H1 (cell line): ENCODE measurements at regions not wholly inside any gene's neighbourhood (a gene's known extent, or its start where the extent isn't known, plus 50 kb on each side); places are given as distances from the start of the nearest gene placed in this dataset.

Experiments used
- CTCF ChIA-PET: fragments of 300-600 bp; sonication (Branson Sonifier 250); formaldehyde crosslinking; loops from one replicate; lab custom pipeline; 2021; ENCODE audit not compliant: partially characterized antibody; lab: Charles Lee
- POLR2A ChIA-PET: fragments of 300-600 bp; sonication (Branson Sonifier 250); formaldehyde crosslinking; loops from one replicate; lab custom pipeline; 2021; ENCODE audit warnings: inconsistent platforms; ENCODE audit not compliant: partially characterized antibody; lab: Charles Lee
- DNase-seq, 2 experiments: peaks; one replicate each; pipeline versions ENCODE4 v3.0.0 to v3.0.0-alpha.2; 2010 to 2022; ENCODE audit warnings: low spot score in 2 of 2, low read depth in 1 of 2, mixed read lengths in 1 of 2
- FAIRE-seq: peaks from 2 replicates; lab custom pipeline; 2011; peaks lifted over from hg19 to GRCh38; lab: Jason Lieb, UNC
- H2AFZ ChIP-seq: 2 replicates; pipeline ENCODE4 v1.8.1; 2012; ENCODE audit warnings: low read length, inconsistent platforms
- H2AK5ac ChIP-seq: 2 replicates; pipeline ENCODE4 v1.6.1; 2013; ENCODE audit warnings: low read depth, low read length
- H2BK120ac ChIP-seq: replicated peaks from 2 replicates; pipeline ENCODE3; 2013; ENCODE audit warnings: low read depth, low read length, inconsistent platforms
- H2BK12ac ChIP-seq: 2 replicates; pipeline ENCODE4 v1.6.1; 2013; ENCODE audit warnings: low read depth, low read length
- H2BK15ac ChIP-seq: 2 replicates; pipeline ENCODE4 v1.6.1; 2013; ENCODE audit warnings: low read length
- H2BK20ac ChIP-seq: 2 replicates; pipeline ENCODE4 v1.6.1; 2013; ENCODE audit warnings: low read length
- H2BK5ac ChIP-seq: 2 replicates; pipeline ENCODE4 v1.6.1; 2013; ENCODE audit warnings: low read depth, low read length
- H3K14ac ChIP-seq: 2 replicates; pipeline ENCODE4 v1.6.1; 2013; ENCODE audit warnings: inconsistent platforms; ENCODE audit not compliant: insufficient read length
- H3K18ac ChIP-seq: 2 replicates; pipeline ENCODE4 v1.6.1; 2013; ENCODE audit warnings: low read length; ENCODE audit errors: extremely low read depth
- H3K23ac ChIP-seq: 2 replicates; pipeline ENCODE4 v1.6.1; 2013; ENCODE audit warnings: inconsistent platforms; ENCODE audit not compliant: insufficient read length
- H3K23me2 ChIP-seq: 2 replicates; pipeline ENCODE4 v1.6.1; 2013; ENCODE audit warnings: low read depth, low read length
- H3K27ac ChIP-seq: 2 replicates; pipeline ENCODE4 v1.6.1; 2011; ENCODE audit warnings: low read depth, low read length, inconsistent platforms
- H3K27me3 ChIP-seq, 4 experiments: replicated peaks in 1 of 4; 1 replicate in 1 of 4; 2 replicates in 3 of 4; pipeline versions ENCODE4 v1.6.1 to v1.8.1; 2011 to 2013; ENCODE audit warnings: low read length in 3 of 4, mild to moderate bottlenecking in 3 of 4, inconsistent platforms in 2 of 4, mixed read lengths in 2 of 4, moderate library complexity in 1 of 4; ENCODE audit not compliant: control insufficient read depth in 3 of 4, insufficient read depth in 3 of 4; ENCODE audit errors: extremely low read depth in 1 of 4
- H3K36me3 ChIP-seq, 4 experiments: 2 replicates each; pipeline versions ENCODE4 v1.6.1 to v1.8.1; 2011 to 2013; ENCODE audit warnings: mild to moderate bottlenecking in 4 of 4, low read length in 3 of 4, moderate library complexity in 2 of 4, control low read depth in 1 of 4, inconsistent platforms in 1 of 4; ENCODE audit not compliant: insufficient read depth in 4 of 4, control insufficient read depth in 2 of 4
- H3K4ac ChIP-seq: replicated peaks from 2 replicates; pipeline ENCODE3; 2013; ENCODE audit warnings: low read length, low read depth, mixed read lengths, inconsistent platforms; ENCODE audit not compliant: insufficient read length
- H3K4me1 ChIP-seq, 4 experiments: replicated peaks in 1 of 4; 1 replicate in 1 of 4; 2 replicates in 3 of 4; pipeline versions ENCODE4 v1.6.1 to v1.8.1; 2011 to 2013; ENCODE audit warnings: low read length in 3 of 4, inconsistent platforms in 2 of 4, mixed read lengths in 1 of 4; ENCODE audit not compliant: insufficient read depth in 4 of 4, control insufficient read depth in 3 of 4
- H3K4me2 ChIP-seq, 2 experiments: 2 replicates each; pipeline versions ENCODE4 v1.6.1 to v1.8.1; 2011 to 2013; ENCODE audit warnings: low read depth in 2 of 2, low read length in 2 of 2, control low read depth in 1 of 2, inconsistent platforms in 1 of 2, mild to moderate bottlenecking in 1 of 2; ENCODE audit not compliant: insufficient read depth in 1 of 2
- H3K4me3 ChIP-seq, 4 experiments: fragments of 200-600, 300-600 bp in 1 of 4; sonication (generic), shearing (Covaris generic), sonication (Bioruptor Twin) in 1 of 4; 2 replicates each; pipeline versions ENCODE4 v1.5.1 to v1.8.1; 2011 to 2016; ENCODE audit warnings: low read length in 4 of 4, low read depth in 3 of 4, control low read depth in 2 of 4, inconsistent platforms in 2 of 4, mild to moderate bottlenecking in 2 of 4, mixed read lengths in 1 of 4, moderate library complexity in 1 of 4; ENCODE audit not compliant: insufficient read depth in 2 of 4; ENCODE audit errors: extremely low read depth in 1 of 4
- H3K56ac ChIP-seq: replicated peaks from 2 replicates; pipeline ENCODE3; 2013; ENCODE audit warnings: low read depth, mild to moderate bottlenecking, mixed read lengths, low read length, inconsistent platforms; ENCODE audit not compliant: insufficient read length
- H3K79me1 ChIP-seq: 2 replicates; pipeline ENCODE4 v1.6.1; 2013; ENCODE audit warnings: low read depth, low read length, control low read depth
- H3K79me2 ChIP-seq, 2 experiments: 2 replicates each; pipeline versions ENCODE4 v1.6.1 to v1.8.1; 2012 to 2013; ENCODE audit warnings: low read length in 2 of 2, mild to moderate bottlenecking in 2 of 2, inconsistent platforms in 1 of 2; ENCODE audit not compliant: insufficient read depth in 2 of 2, control insufficient read depth in 1 of 2
- H3K9ac ChIP-seq, 4 experiments: replicated peaks in 1 of 4; 1 replicate in 1 of 4; 2 replicates in 3 of 4; pipeline versions ENCODE4 v1.6.1 to v1.8.1; 2011 to 2013; ENCODE audit warnings: low read depth in 3 of 4, low read length in 3 of 4, control low read depth in 2 of 4, mild to moderate bottlenecking in 2 of 4, moderate library complexity in 2 of 4, inconsistent platforms in 1 of 4; ENCODE audit errors: extremely low read depth in 1 of 4
- H3K9me3 ChIP-seq, 2 experiments: 2 replicates each; pipeline versions ENCODE4 v1.6.1 to v1.8.1; 2012 to 2013; ENCODE audit warnings: mild to moderate bottlenecking in 2 of 2, moderate library complexity in 2 of 2, control low read depth in 1 of 2, inconsistent platforms in 1 of 2, low read depth in 1 of 2, low read length in 1 of 2, mixed read lengths in 1 of 2; ENCODE audit not compliant: insufficient read depth in 2 of 2
- H4K20me1 ChIP-seq, 2 experiments: replicated peaks in 1 of 2; 2 replicates each; pipeline versions ENCODE3 to v1.8.1; 2011 to 2013; ENCODE audit warnings: inconsistent platforms in 2 of 2, low read length in 2 of 2, mild to moderate bottlenecking in 1 of 2; ENCODE audit not compliant: insufficient read depth in 2 of 2, control insufficient read depth in 1 of 2
- H4K5ac ChIP-seq: 2 replicates; pipeline ENCODE4 v1.6.1; 2013; ENCODE audit warnings: low read length, low read depth, mixed read lengths, inconsistent platforms; ENCODE audit not compliant: insufficient read length
- H4K8ac ChIP-seq: 2 replicates; pipeline ENCODE4 v1.8.0; 2013; ENCODE audit warnings: mild to moderate bottlenecking, moderate library complexity, low read length, inconsistent platforms; ENCODE audit not compliant: insufficient read depth; ENCODE audit errors: extremely low read depth
- H4K91ac ChIP-seq: replicated peaks from 2 replicates; pipeline ENCODE3; 2013; ENCODE audit warnings: low read length, mixed read lengths, inconsistent platforms; ENCODE audit not compliant: insufficient read length
- ASH2L ChIP-seq: fragments of 200-600, 300-600 bp; sonication (generic); IDR thresholded peaks from one replicate; pipeline ENCODE4 v1.7.1; 2017; ENCODE audit warnings: low read length
- BCL11A ChIP-seq, 2 experiments: IDR thresholded peaks; one replicate each; pipeline ENCODE4 v1.6.1; 2011; ENCODE audit warnings: low read depth in 2 of 2, low read length in 2 of 2, mild to moderate bottlenecking in 2 of 2
- CREB1 ChIP-seq: IDR thresholded peaks from 2 replicates; pipeline ENCODE4 v1.6.1; 2012; ENCODE audit warnings: inconsistent platforms
- E2F6 ChIP-seq: IDR thresholded peaks from 2 replicates; pipeline ENCODE4 v1.6.1; 2012; ENCODE audit warnings: inconsistent platforms
- NANOG ChIP-seq: IDR thresholded peaks from 2 replicates; pipeline ENCODE4 v1.6.1; 2011; ENCODE audit warnings: low read length, low read depth, mild to moderate bottlenecking, inconsistent platforms; ENCODE audit not compliant: insufficient read depth, poor library complexity, severe bottlenecking
- POLR2AphosphoS5 ChIP-seq: IDR thresholded peaks from 2 replicates; pipeline ENCODE4 v1.6.1; 2011; ENCODE audit warnings: low read depth, low read length
- RNF2 ChIP-seq: fragments of 200-900, 300-1000 bp; sonication (generic); IDR thresholded peaks from 2 replicates; pipeline ENCODE4 v1.7.1; 2016; ENCODE audit warnings: borderline replicate concordance, low read depth, mild to moderate bottlenecking, antibody characterized with exemption, low read length; ENCODE audit not compliant: poor library complexity, severe bottlenecking; ENCODE audit errors: missing control alignments
- TBP ChIP-seq: IDR thresholded peaks from 2 replicates; pipeline ENCODE4 v1.6.1; 2011; ENCODE audit warnings: low read depth, low read length, improper control_type of control experiment
- YY1 ChIP-seq: IDR thresholded peaks from 2 replicates; pipeline ENCODE4 v1.6.1; 2011; ENCODE audit warnings: low read depth, mild to moderate bottlenecking, low read length
- ZNF274 ChIP-seq: IDR thresholded peaks from 2 replicates; pipeline ENCODE4 v1.7.0; 2012; ENCODE audit warnings: low read length, borderline replicate concordance; ENCODE audit errors: extremely low read depth
- WGBS, 2 experiments: shearing (Covaris generic) in 1 of 2; methylation state at CpG; one replicate each; pipeline versions ENCODE4 v1.1.6 to v1.1.7; 2013 to 2015; ENCODE audit warnings: low lambda C conversion rate in 2 of 2, mixed read lengths in 2 of 2, inconsistent platforms in 1 of 2, low coverage in 1 of 2, missing lambda C conversion rate in 1 of 2; ENCODE audit not compliant: insufficient replicate concordance in 2 of 2, insufficient coverage in 1 of 2, insufficient read length in 1 of 2; ENCODE audit errors: extremely low coverage in 1 of 2, missing lambda C conversion rate in 1 of 2; 5-methylcytosine and 5-hydroxymethylcytosine counted together

GRCh38 chr22:48057116-48057835 is 1294.8 kb downstream of the TBC1D22A start:
- H3K23ac ChIP-seq = no peak overlapping the region
- H3K23me2 ChIP-seq = peaks cover 8% of the 10 kb centered on the region; the same call in 1 of the 2 replicates
- 92% methylated on average over 22 of the region's 22 CpGs; no CpG with 5 or more reads in 1 of the 2 experiments for WGBS, 2 experiments
- H3K4ac ChIP-seq = no peak overlapping the region
- H3K18ac ChIP-seq = no peak overlapping the region
- H3K79me2 ChIP-seq = no peaks in the 10 kb centered on the region
- no peaks in the 10 kb centered on the region for H3K79me1 ChIP-seq
- H2BK15ac ChIP-seq = no peak overlapping the region; the same call in 1 of the 2 replicates
- H4K8ac ChIP-seq = no peak overlapping the region; the same call in 1 of the 2 replicates
- no peak overlapping the region for H3K4me3 ChIP-seq
- no peak overlapping the region; the same call in 1 of the 2 replicates for H2BK5ac ChIP-seq
- no peak overlapping the region for H4K5ac ChIP-seq
- no peak for DNase-seq
- H2BK120ac ChIP-seq = no peak overlapping the region
- no peak overlapping the region for H3K56ac ChIP-seq
- no peak overlapping the region for H3K9ac ChIP-seq
- H3K4me1 ChIP-seq = no peaks in the 10 kb centered on the region
- H2BK12ac ChIP-seq = 0 out of 2 replicates have a peak overlapping the region, but pooled peaks have one; percentile 39
- H3K14ac ChIP-seq = no peak overlapping the region
- H2AFZ ChIP-seq = no peak overlapping the region
- no peak overlapping the region for H3K4me2 ChIP-seq
- peaks cover 3 to 4% of the 10 kb centered on the region in 2 experiments; a peak in 2 of 4 replicates for H3K9me3 ChIP-seq
- H4K20me1 ChIP-seq = peaks cover 0 to 7% of the 10 kb centered on the region in 2 experiments
- no peak for FAIRE-seq
- ChIA-PET POLR2A (no interaction called here), CTCF (no interaction called here)
- no peak for TF ChIP-seq CREB1
- no peak for TF ChIP-seq TBP
- no peak for TF ChIP-seq BCL11A (IDR thresholded peaks at IDR 0.05; ENCODE audit: low read depth in 2 of 2, low read length in 2 of 2)
- no peak for TF ChIP-seq NANOG
- TF ChIP-seq POLR2AphosphoS5 = no peak
- no peak for TF ChIP-seq E2F6
- TF ChIP-seq YY1 = no peak
- TF ChIP-seq ASH2L = no peak
- no peak for TF ChIP-seq RNF2
- TF ChIP-seq ZNF274 = no peak
- H3K27me3 ChIP-seq = no peaks in the 10 kb centered on the region
- no peak overlapping the region for H4K91ac ChIP-seq
- no peak overlapping the region for H3K27ac ChIP-seq
- H2BK20ac ChIP-seq = no peak overlapping the region
- no peaks in the 10 kb centered on the region for H3K36me3 ChIP-seq
- no peak overlapping the region for H2AK5ac ChIP-seq
